Activated effector memory CD4-positive, alpha-beta T cell treated with Interleukin-2 at 50 U/mL for 16 hours (primary cell): ENCODE measurements at regions not wholly inside any gene's neighbourhood (a gene's known extent, or its start where the extent isn't known, plus 50 kb on each side); places are given as distances from the start of the nearest gene placed in this dataset.

ENCODE experiments used
- DNase-seq: peaks from one replicate; pipeline ENCODE4 v3.0.0-alpha.2; 2020

DNA sequence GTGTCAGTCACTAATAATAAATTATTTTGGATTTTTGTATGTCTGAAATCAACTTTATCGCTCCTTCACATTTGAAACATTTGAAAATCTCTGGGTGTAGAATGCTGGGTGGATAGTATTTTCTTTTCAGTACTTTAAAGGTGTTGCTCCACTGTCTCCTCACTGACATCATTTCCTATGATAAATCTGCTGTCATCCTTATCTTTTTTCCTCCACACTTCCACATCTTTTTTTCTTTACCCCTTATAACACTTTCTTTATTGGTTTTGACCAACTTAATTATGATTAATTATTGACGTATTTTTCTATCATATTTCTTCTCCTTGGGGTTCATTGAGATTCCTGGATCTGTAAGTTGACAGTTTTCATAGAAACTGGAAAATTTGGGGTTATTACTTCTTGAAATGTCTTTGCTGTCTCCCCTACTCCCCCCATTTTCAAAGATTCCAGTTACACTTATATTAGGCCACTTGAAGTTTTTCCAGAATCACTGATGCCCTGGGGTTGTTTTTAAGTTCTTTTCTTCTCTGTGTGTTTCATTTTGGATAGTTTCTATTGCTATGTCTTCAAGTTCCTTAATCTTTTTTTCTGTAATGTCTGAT lies 177.5 kb upstream of the DIO3 start:
- DNase-seq, result no peak

DNA sequence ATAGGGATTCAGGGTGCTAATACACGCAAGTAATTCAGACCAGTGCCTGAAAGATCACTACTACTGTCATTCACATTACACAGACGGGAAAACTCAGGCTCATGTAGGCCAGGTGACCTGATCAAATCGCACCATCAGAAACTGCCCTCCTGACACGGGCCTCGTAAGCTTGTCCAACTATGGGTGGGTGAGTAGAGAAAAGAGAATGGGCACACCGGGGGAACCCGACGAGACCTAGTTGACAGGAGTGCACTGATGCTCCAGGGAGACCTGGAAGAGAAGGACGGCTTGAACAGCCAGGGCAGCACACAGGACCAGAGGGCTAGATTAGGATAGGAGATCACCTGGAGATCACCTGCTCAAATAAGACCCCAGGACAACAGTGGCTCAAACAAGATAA lies 166.9 kb upstream of the DIO3 start:
- no peak for DNase-seq

GRCh38 chr14:101395779-101396178 lies 165.5 kb upstream of the DIO3 start:
- DNase-seq, result no peak

DNA sequence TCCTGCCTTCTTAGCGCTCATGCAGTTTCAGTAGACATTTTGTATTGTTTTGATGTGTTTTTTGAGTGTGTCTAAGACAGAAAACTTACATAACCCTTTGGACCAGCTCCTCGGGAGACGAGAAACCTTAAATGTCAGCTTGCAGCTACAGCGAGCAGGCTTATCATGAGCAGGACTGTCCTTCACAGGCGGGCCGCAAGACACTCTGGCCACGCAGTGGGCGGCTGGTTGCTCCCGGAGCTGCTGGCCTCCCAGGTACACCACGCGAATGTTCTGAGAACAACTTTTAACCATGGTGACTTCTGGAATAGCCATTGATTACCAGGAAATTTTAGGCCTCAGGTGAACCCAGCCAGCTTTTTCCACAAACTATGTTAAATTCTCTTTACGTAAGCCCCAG lies 164.1 kb upstream of the DIO3 start:
- no peak for DNase-seq

DNA sequence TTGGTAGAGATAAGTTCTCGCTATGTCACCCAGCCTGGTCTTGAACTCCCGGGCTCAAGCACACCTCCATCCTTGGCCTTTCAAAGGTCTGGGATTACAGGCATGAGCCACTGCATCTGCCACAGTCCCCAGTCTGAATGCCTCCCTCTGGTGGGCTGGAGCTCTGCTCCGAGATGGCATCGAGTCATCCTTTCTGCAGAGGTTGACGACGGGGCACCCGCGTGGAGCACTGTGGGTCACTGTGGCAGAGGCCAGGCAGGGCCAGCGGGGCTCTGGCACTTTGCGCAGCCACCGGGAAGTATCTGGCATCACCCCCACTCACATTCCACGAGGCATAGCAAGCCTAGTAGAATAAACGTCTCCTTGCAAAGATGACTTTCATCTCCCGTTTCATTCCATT lies 163.3 kb upstream of the DIO3 start:
- no peak for DNase-seq

- DNase-seq, result no peak
Observed at GRCh38 chr14:101399737-101400517, 161.4 kb upstream of the DIO3 start.

GRCh38 chr14:101400830-101401229 lies 160.5 kb upstream of the DIO3 start:
- no peak for DNase-seq

DNA sequence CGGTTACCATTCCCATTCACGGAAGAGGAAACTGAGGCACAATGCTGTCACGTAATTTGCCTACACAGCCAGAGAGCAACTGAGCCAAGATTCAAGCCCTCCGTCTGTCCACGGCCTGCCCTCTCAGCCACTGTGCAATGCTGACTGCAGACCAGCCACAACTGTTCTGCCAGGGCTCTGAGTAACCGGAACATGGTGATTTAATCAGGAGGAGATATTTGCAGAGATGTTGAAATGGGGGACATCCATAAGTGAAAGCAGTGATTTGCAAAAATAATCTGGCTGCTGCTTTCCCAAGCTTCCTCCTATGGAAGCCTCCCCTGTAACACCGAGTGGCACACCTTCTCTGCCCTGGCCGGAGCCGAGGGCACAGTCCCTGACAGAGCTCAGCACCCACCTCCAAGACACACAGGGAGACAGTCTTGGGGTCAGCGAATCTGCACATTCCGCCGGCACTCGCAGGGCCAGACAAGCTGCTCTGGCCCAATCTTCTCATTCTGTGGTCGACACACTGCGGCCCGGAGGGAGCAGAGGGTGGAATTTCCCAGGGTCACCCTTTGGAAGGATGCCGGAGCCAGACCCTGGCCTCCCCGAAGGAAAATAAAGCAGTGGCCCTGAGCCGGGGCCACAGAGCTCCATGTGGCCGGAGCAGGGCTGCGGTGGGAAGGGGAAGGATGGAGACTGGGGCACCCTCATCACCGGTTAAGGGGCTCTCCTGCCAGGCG lies 158.2 kb upstream of the DIO3 start:
- DNase-seq, result no peak

GRCh38 chr14:101404426-101405170 lies 156.7 kb upstream of the DIO3 start:
- no peak for DNase-seq

GRCh38 chr14:101405171-101405883 lies 156.0 kb upstream of the DIO3 start:
- no peak for DNase-seq

GRCh38 chr14:101406921-101407320 lies 154.4 kb upstream of the DIO3 start:
- DNase-seq, result no peak

- DNase-seq, result no peak
Observed at GRCh38 chr14:101407328-101407727, 154.0 kb upstream of the DIO3 start.

DNA sequence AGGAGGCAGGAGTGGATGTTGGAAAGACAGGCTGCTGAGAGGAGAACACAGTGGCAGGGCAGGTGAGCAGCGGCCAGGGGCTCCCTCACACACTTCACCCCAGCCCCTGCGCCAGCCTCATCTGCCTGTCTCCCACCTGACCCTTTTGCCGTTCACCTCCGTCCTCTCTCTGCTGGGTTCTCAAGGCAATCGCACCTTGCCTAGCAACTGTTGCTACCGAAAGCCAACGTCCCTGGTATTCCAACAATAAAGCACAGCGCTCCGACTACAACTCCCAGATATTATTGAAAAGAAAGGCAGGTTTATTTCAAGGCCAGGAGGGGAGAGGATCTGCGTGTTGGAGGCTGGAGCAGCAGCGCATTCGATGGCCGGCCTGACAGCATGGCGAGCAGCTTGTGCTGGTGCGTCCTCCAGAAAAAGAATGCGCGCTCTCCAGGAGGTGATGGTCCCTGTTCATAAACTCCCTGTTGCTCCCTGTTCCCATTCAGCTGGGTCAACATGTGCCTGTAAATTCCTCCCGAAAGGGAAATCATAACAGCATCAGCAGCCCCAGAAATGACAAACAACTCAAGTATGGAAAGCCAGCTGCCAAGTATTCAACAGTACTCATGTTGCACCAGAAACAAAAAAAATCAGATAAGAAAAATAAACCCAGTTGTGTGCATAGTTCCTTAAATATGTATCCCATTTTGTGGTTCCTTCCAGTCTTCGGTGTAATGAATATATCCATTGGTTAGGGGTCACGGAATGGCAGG lies 153.0 kb upstream of the DIO3 start:
- no peak for DNase-seq

GRCh38 chr14:101409006-101409543 lies 152.2 kb upstream of the DIO3 start:
- DNase-seq, result no peak

GRCh38 chr14:101410126-101410525 lies 151.2 kb upstream of the DIO3 start:
- no peak for DNase-seq

DNA sequence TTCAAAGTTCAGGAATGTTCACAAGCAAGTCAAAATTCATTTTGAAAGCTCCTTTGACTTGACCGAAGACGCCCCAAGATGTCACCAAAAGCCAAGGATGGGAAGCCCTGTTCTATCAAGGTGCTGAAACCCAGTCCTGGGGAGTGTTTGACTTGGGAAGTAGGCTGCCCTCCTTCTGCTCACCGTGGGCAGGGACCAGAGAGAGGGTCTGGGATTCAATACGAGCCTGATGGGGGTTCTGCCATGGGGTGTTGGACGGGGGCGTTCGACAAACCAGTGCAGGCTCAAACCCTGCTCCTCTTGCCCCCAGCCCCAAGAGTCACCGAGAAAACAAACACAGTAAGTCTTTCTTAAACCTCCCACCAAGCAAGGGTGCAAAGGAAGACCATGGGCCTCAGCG lies 150.1 kb upstream of the DIO3 start:
- DNase-seq, result no peak

- no peak for DNase-seq
Observed at GRCh38 chr14:101411779-101412178, 149.5 kb upstream of the DIO3 start.

GRCh38 chr14:101412739-101413138 lies 148.6 kb upstream of the DIO3 start:
- no peak for DNase-seq

GRCh38 chr14:101417434-101417833 lies 143.9 kb upstream of the DIO3 start:
- no peak for DNase-seq

GRCh38 chr14:101418601-101419000 lies 142.7 kb upstream of the DIO3 start:
- no peak for DNase-seq

DNA sequence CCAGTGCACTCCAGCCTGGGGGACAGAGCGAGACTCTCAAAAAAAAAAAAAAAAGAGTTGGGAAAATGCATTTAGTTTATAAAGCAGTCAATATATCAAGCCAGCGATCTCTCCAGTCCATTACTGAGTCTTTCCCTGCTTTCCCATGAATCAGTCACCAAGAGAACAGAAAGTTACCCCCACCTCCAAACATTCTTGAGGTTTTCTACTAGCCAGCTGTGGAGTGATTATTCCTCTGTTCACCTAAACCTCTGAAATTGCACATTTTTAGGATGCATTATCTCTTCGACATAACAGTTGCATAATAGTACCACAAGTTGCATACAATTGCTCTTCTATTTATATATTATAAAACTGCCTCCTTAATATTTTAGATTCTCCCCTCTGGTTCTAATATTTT lies 134.8 kb upstream of the DIO3 start:
- no peak for DNase-seq

GRCh38 chr14:101428409-101428808 lies 132.9 kb upstream of the DIO3 start:
- no peak for DNase-seq
